SKM-1 treated with dmso at 0.1 percent for 144 hours (cell line): ENCODE measurements at regions not wholly inside any gene's neighbourhood (a gene's known extent, or its start where the extent isn't known, plus 50 kb on each side); places are given as distances from the start of the nearest gene placed in this dataset.
"Not testable (repeated sequence)": the region's sequence is repeated elsewhere in the genome, so short reads cannot be mapped to it uniquely, and the experiment has no call there.

Source experiments
- DNase-seq: peaks from one replicate; lab custom pipeline; 2025; ENCODE audit not compliant: unreplicated experiment; lab: John Stamatoyannopoulos, UW

DNA sequence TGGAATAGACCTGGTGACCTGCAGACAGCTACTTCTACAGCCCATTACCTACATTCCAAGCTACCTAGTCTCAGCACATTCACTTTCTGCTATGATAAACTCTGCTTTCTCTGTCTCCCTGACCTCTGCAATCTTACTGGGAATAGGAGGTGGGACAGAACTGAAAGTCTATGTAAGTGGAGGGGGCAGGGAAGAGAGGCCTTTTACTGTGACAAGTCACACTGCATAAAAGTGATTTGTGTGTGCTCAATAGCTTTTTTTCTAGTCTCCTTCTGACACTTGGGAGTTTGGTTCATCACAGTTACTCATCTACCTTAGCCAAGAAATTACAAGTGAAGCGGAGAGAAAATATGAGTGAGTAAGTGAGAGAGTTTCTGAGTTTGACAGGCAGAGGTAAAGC lies 322.4 kb downstream of the OLFM4 start:
- no peak for DNase-seq

GRCh38 chr13:53357582-53357981 lies 329.0 kb downstream of the OLFM4 start:
- DNase-seq: no peak

DNA sequence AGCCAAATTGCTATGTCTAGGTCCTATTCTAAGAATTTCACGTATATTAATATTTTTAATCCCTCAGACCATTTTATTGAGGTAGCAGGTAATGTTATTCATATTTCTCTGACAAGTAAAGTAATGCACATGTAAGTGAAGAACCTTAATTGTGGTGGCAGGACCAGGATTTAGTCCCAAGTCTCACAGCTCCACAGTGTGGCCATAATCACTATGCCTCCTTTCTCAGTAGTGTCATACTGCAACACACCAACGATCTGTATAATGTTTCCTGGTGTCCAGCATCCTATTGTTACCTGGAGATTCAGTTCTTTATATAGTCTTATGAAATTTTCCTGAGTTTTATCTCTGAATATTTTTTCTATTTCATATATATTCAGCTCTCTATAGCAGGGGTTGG lies 340.3 kb downstream of the OLFM4 start:
- no peak for DNase-seq

GRCh38 chr13:53379485-53379884 lies 350.9 kb downstream of the OLFM4 start:
- DNase-seq: no peak

- DNase-seq: no peak
Measured at GRCh38 chr13:53382008-53382407, 353.4 kb downstream of the OLFM4 start.

GRCh38 chr13:53398051-53398450 lies 369.4 kb downstream of the OLFM4 start:
- DNase-seq: no peak

GRCh38 chr13:53405616-53406015 lies 377.0 kb downstream of the OLFM4 start:
- DNase-seq: no peak

DNA sequence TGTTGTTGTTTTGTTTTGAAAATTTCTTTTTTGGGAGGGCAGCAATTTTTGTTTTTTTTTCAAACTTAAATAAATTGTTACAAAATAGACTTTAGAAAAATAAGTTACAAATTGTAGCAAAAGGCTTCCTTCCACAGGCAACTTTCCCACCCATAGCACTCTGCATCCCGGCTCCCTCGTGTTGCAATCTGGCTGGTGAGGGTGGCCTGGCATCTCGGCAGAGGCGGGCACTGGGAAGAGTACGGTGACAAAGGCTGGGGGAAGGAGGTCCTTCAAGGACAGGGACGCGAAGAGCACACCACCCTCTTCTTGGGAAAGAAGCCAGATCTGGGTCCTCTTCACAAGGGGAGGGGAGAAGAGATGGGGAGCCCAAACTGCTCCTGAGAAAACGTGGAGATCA lies 379.7 kb downstream of the OLFM4 start:
- no peak for DNase-seq

GRCh38 chr13:53408847-53409568 lies 380.4 kb downstream of the OLFM4 start:
- DNase-seq: no peak

DNA sequence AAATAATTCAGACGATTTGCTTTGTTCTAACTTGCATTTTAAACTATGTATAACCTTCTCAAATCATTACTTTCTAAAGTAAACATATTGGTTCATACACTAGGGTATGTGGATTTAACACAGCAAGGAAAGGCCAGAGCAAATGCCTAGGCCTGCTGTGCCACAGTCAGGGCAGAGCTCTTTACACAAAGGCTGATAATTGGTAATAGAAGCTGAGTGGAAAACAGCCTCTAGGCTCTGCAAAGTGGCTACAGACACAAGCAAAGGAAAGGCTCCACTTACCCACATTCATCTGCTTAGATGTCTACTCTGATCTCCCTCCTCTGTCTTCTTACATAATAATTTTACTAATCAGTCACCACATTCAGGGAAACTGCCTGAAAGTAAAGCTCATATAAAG lies 382.9 kb downstream of the OLFM4 start:
- no peak for DNase-seq

DNA sequence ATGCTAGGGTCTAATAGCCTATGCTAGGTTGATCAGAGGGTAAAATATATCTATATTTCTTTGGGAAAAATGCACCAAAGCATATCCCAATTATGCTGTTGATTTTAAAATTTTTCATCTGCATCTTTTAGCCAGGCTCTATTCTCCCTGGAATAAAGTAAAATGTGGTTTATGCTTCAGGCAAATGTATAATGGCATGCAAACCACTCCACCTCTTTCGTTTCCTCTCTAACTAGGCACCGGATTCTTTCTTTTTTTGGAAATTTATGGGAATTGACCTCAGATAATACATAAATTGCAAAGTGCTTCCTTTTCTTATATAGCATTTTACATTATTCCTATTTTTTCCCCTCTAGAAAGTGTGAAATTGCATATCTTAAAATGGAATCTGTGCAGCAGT lies 386.5 kb downstream of the OLFM4 start:
- no peak for DNase-seq

DNA sequence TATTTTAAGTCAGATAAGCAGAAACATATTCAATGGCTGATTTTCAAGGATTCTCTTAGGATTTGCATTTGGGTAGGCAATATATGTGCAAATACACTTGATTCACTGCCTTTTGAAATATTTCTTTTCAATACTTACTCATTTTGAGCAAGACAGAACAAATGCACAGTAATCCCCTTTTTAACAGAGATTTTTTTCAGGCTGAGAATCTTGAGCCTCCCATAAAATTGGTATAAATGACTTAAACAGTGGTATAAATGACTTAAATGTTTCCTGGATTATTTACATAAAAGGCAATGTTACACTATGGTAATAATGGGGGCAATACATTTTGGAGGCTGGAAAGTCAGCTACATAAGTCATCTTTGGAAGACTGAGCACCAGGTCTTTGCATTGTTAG lies 389.0 kb downstream of the OLFM4 start:
- no peak for DNase-seq

DNA sequence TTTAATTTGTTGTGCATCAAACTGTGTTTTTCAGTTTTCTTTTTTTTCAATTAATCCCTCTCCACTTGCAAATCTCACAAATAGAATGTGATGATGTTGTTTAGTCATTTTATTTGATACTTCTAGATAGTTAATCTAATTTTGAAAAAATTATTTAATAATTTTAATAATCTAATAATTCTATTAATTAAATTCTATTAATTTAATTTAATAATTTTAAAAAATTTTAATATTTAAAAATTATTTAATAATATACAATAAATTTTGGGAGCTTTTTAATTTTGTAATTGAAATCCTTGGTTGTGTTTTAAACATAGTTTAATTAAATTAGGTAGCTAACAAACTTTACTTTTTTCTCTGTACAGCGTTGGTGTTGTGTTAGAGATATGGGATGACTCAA lies 393.8 kb downstream of the OLFM4 start:
- no peak for DNase-seq

DNA sequence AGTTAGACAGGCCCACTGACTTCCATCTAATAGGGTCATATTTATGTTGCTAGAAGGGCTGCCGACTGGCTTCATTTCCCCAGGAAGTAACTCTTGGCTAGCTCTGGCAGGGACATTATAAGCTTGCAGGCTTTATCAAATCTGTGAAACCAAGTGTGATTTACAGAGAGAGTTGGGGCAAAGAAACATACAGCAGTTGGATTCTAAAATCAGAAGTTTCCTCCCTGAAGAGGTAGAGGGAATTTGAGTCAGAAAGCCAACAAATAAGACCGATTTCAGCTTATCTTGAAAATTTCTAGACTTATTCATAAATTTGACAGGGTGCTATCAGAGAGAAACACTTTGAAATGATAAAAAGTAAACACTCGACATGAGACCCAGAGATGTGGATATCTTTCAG lies 407.8 kb downstream of the OLFM4 start:
- no peak for DNase-seq

- no peak for DNase-seq
Measured at GRCh38 chr13:53439439-53440225, 411.0 kb downstream of the OLFM4 start.

DNA sequence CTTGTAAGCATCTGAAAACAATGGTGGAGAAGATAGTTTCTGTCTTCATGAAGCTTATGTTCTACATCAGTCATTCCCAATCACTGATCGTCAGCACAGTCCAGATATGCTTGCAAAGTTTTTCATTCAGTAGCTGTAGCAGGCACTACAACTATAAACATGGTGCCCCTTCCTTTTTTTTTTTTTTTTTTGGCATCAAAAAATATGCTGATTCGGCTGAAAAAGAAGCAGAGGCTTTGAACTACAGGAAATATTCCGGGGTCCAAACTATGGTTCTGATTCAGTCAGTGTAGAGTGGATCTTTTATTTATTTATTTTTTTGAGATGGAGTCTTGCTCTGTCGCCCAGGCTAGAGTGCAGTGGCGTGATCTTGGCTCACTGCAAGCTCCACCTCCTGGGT lies 414.4 kb downstream of the OLFM4 start:
- no peak for DNase-seq

- DNase-seq: no peak
Measured at GRCh38 chr13:53445686-53446085, 417.1 kb downstream of the OLFM4 start.

DNA sequence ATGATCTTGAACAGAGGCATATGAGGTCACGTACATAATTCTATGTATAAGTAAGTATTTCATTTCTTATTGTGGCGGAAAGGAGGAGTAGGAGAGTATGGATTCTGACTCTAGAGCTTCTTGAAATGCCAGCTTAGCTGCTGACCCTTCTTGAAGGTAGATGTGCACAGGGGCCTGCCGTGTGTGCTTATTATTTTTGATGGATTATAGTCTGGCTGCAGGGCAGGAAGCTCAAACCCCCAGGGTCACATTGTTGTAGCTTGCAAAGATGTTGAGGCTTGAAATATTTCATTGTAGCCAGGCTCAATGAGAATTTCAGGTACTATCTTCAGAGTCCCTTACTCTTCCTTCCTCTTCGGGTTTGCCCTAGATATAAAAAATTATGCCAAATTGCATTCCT lies 418.8 kb downstream of the OLFM4 start:
- DNase-seq: no peak

- no peak for DNase-seq
Measured at GRCh38 chr13:53447863-53448262, 419.2 kb downstream of the OLFM4 start.

DNA sequence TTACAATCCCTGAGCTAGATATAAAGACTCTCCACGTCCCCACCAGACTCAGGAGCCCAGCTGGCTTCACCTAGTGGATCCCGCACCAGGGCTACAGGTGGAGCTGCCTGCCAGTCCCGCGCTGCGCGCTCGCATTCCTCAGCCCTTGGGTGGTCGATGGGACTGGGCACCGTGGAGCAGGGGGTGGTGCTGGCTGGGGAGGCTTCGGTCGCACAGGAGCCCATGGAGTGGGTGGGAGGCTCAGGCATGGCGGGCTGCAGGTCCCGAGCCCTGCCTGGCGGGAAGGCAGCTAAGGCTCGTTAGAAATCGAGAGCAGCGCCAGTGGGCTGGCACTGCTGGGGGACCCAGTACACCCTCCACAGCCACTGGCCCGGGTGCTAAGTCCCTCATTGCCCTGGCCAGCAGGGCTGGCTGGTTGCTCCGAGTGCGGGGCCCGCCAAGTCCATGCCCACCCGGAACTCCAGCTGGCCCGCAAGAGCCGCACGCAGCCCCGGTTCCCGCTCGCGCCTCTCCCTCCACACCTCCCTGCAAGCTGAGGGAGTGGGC lies 423.7 kb downstream of the OLFM4 start:
- not testable (repeated sequence) for DNase-seq

DNA sequence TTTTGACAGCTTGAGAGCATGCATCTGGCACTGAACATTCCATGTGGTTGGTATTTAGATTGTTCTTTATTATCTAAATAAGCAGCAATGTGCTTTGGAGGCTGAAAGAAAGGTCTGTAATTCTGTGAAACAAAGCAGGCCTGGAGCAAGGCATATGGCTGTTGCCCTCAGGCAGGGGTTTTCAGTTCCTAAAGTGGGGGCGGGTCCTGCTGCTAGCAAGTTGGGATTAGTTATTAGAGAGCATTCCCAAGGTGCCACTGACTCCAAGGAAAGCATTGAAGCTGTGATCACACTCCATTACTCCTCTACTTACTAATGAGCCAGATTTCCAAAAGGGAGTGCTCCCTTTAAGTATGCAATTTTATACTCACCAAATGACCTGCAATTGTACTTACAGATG lies 432.2 kb downstream of the OLFM4 start:
- no peak for DNase-seq

GRCh38 chr13:53463106-53463505 lies 434.5 kb downstream of the OLFM4 start:
- no peak for DNase-seq
